ENCODE measurements at regions not wholly inside any gene's neighbourhood (a gene's known extent, or its start where the extent isn't known, plus 50 kb on each side); places are given as distances from the start of the nearest gene placed in this dataset.

DNA sequence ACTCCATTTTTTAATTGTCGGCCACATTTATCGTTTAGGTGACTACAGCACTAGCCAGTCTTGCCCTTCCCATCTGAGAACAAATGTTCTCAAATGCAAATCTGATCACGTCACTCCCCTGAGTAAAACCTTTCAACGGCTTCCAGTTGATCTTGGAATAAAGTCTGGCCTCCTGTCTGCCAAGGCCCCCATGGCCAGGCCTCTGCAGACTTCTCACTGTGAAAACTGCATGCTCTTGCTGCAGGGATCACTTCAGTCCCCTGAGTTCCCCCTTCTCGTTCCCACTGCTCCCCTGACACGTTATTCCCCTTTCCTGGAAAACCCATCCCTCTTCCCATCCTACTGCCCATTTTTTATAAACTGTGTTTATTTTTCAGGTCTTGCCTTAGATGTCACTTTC is 124.1 kb upstream of the NEBL start:
- TF ChIP-seq, protein P1, sequence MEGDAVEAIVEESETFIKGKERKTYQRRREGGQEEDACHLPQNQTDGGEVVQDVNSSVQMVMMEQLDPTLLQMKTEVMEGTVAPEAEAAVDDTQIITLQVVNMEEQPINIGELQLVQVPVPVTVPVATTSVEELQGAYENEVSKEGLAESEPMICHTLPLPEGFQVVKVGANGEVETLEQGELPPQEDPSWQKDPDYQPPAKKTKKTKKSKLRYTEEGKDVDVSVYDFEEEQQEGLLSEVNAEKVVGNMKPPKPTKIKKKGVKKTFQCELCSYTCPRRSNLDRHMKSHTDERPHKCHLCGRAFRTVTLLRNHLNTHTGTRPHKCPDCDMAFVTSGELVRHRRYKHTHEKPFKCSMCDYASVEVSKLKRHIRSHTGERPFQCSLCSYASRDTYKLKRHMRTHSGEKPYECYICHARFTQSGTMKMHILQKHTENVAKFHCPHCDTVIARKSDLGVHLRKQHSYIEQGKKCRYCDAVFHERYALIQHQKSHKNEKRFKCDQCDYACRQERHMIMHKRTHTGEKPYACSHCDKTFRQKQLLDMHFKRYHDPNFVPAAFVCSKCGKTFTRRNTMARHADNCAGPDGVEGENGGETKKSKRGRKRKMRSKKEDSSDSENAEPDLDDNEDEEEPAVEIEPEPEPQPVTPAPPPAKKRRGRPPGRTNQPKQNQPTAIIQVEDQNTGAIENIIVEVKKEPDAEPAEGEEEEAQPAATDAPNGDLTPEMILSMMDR (IDR thresholded peaks at IDR 0.05; ENCODE audit: borderline replicate concordance, extremely low read depth, low read length, poor library complexity, severe bottlenecking): no peak
- no peak for TF ChIP-seq EZH2 (IDR thresholded peaks at IDR 0.05; ENCODE audit: borderline replicate concordance, low read depth, low read length, severe bottlenecking)

All from DND-41 (cell line).